Loucy (cell line): ENCODE measurements at regions not wholly inside any gene's neighbourhood (a gene's known extent, or its start where the extent isn't known, plus 50 kb on each side); places are given as distances from the start of the nearest gene placed in this dataset.

ENCODE experiments used
- CTCF ChIP-seq: fragments of 200-600 bp; sonication (generic); conservative IDR thresholded peaks from 2 replicates; pipeline ENCODE4 v1.5.1; 2014; ENCODE audit warnings: mild to moderate bottlenecking, antibody characterized with exemption, low read length
- EZH2phosphoT487 ChIP-seq: fragments of 200-600 bp; IDR thresholded peaks from 2 replicates; pipeline ENCODE4 v1.6.1; 2018; ENCODE audit warnings: antibody characterized with exemption, mild to moderate bottlenecking, moderate library complexity, borderline replicate concordance

- TF ChIP-seq CTCF (no peak), EZH2phosphoT487 (no peak)
Measured at GRCh38 chr16:87126403-87127025, 190.7 kb downstream of the C16orf95 start.
